ENCODE measurements at regions not wholly inside any gene's neighbourhood (a gene's known extent, or its start where the extent isn't known, plus 50 kb on each side); places are given as distances from the start of the nearest gene placed in this dataset.

DNA sequence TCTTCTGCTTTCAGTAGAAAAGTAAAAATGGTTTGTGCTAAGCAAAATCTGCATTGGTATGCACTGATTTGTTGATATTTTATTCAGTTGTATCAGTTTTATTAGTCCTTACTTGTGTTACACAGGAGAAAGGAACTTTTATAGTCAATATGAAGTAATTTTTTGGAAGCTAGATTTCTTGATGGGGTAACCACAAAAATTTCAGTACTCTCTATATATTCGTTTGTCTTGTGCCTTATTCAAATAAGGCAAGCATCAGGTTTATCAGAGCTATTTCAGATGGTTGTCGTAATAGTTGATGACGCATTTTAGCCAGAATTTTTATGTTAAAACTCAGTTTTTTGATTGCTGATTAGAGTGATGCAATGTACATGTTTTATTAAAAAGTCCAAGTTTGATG lies 50.7 kb upstream of the NIPA1 start:
- TF ChIP-seq EZH2 (IDR thresholded peaks at IDR 0.05; ENCODE audit: insufficient read depth, poor library complexity, severe bottlenecking) (no peak), EZH2phosphoT487 (IDR thresholded peaks at IDR 0.05; ENCODE audit: insufficient read depth, low read depth) (no peak)
